Prostate gland (tissue), 2 donors: ENCODE measurements at regions not wholly inside any gene's neighbourhood (a gene's known extent, or its start where the extent isn't known, plus 50 kb on each side); places are given as distances from the start of the nearest gene placed in this dataset.
"Not testable (repeated sequence)": the region's sequence is repeated elsewhere in the genome, so short reads cannot be mapped to it uniquely, and the experiment has no call there.

Experiments used
- DNase-seq: peaks from one replicate; pipeline ENCODE4 v3.0.0-alpha.2; 2019; ENCODE audit warnings: low spot score
- H3K27ac ChIP-seq, 2 donors: fragments of 200-600 bp; sonication (generic); 2 replicates each; pipeline ENCODE4 v1.5.1; 2017 to 2019
- H3K27me3 ChIP-seq: fragments of 200-600 bp; sonication (generic); replicated peaks from 2 replicates; pipeline ENCODE4 v1.5.1; 2019; ENCODE audit not compliant: insufficient read depth
- H3K36me3 ChIP-seq, 2 donors: fragments of 200-600 bp; sonication (generic); 1 replicate in 1 of 2; 2 replicates in 1 of 2; pipeline versions ENCODE4 v1.5.1 to v1.8.1; 2017 to 2019
- H3K4me1 ChIP-seq: fragments of 200-600 bp; sonication (generic); replicated peaks from 2 replicates; pipeline ENCODE4 v1.5.1; 2019
- H3K4me3 ChIP-seq, 2 donors: fragments of 200-600 bp; sonication (generic); 2 replicates each; pipeline ENCODE4 v1.5.1; 2017 to 2019
- H3K9me3 ChIP-seq: fragments of 200-600 bp; sonication (generic); 2 replicates; pipeline ENCODE4 v1.5.1; 2017
- CTCF ChIP-seq, 4 experiments: fragments of 200-600 bp in 2 of 4; fragments of 450-650 bp in 2 of 4; sonication (generic) in 2 of 4; IDR thresholded peaks; 1 replicate in 3 of 4; 2 replicates in 1 of 4; pipeline ENCODE4 v1.5.1; 2016 to 2019; ENCODE audit warnings: antibody characterized with exemption in 4 of 4, mild to moderate bottlenecking in 2 of 4, moderate library complexity in 2 of 4
- POLR2A ChIP-seq: fragments of 450-650 bp; IDR thresholded peaks from one replicate; pipeline ENCODE4 v1.6.1; 2016; ENCODE audit warnings: antibody characterized with exemption, mild to moderate bottlenecking
- POLR2AphosphoS5 ChIP-seq: sonication (generic); formaldehyde crosslinking; IDR thresholded peaks from one replicate; pipeline ENCODE4 v1.6.1; 2017; ENCODE audit warnings: antibody characterized with exemption
- WGBS: methylation state at CpG from one replicate; pipeline ENCODE4 v1.1.5; 2018; 5-methylcytosine and 5-hydroxymethylcytosine counted together
- intact Hi-C: fragments of 100-400 bp; cut with DNase I; formaldehyde crosslinking; loops from one replicate; pipeline ENCODE4 v1.14.2; 2022

GRCh38 chr1:196030455-196030854, 577.8 kb downstream of the KCNT2 start:
- Histone ChIP-seq H3K36me3 (no peaks in the 10 kb centered on the region), H3K4me1 (no peaks in the 10 kb centered on the region), H3K27ac (no peak overlapping the region), H3K27me3 (no peaks in the 10 kb centered on the region), H3K9me3 (no peaks in the 10 kb centered on the region), H3K4me3 (no peak overlapping the region)
- intact Hi-C loops, result no loop called here
- WGBS, result 94% methylated on average over 1 of the region's 1 CpG
- no peak for DNase-seq
- no peak for TF ChIP-seq POLR2A
- TF ChIP-seq POLR2AphosphoS5, result no peak
- no peak for TF ChIP-seq CTCF (IDR thresholded peaks at IDR 0.05)

- Histone ChIP-seq H3K27ac (no peak overlapping the region), H3K36me3 (no peaks in the 10 kb centered on the region), H3K4me3 (no peak overlapping the region), H3K27me3 (no peaks in the 10 kb centered on the region), H3K4me1 (no peaks in the 10 kb centered on the region), H3K9me3 (no peaks in the 10 kb centered on the region)
- intact Hi-C loops, result no loop called here
- TF ChIP-seq POLR2A, result no peak
- TF ChIP-seq POLR2AphosphoS5, result no peak
- no peak for TF ChIP-seq CTCF (IDR thresholded peaks at IDR 0.05)
- WGBS, result 89% methylated on average over 1 of the region's 1 CpG
- no peak for DNase-seq
Observed at GRCh38 chr1:196029410-196029809, 578.8 kb downstream of the KCNT2 start.

GRCh38 chr1:196027127-196027526, 581.1 kb downstream of the KCNT2 start:
- TF ChIP-seq POLR2A (no peak), POLR2AphosphoS5 (no peak), CTCF (IDR thresholded peaks at IDR 0.05) (no peak)
- H3K27me3 ChIP-seq, result no peaks in the 10 kb centered on the region
- 72% methylated on average over 1 of the region's 1 CpG for WGBS
- H3K9me3 ChIP-seq, result no peaks in the 10 kb centered on the region
- intact Hi-C loops, result no loop called here
- H3K4me3 ChIP-seq, result no peak overlapping the region
- no peak for DNase-seq
- no peak overlapping the region for H3K27ac ChIP-seq
- H3K36me3 ChIP-seq, result no peaks in the 10 kb centered on the region
- no peaks in the 10 kb centered on the region for H3K4me1 ChIP-seq

- DNase-seq, H3K27me3 ChIP-seq, H3K4me3 ChIP-seq, H3K4me1 ChIP-seq, H3K27ac ChIP-seq, H3K36me3 ChIP-seq, H3K9me3 ChIP-seq, intact Hi-C loops: not testable (repeated sequence)
- 94% methylated on average over 7 of the region's 7 CpGs for whole genome bisulfite sequencing
Observed at GRCh38 chr1:196021174-196021573, 587.1 kb downstream of the KCNT2 start.

- no peaks in the 10 kb centered on the region for H3K27me3 ChIP-seq
- DNase-seq, result no peak
- H3K36me3 ChIP-seq, result no peaks in the 10 kb centered on the region
- H3K27ac ChIP-seq, result no peak overlapping the region
- H3K4me1 ChIP-seq, result no peaks in the 10 kb centered on the region
- intact Hi-C loops, result no loop called here
- TF ChIP-seq CTCF (IDR thresholded peaks at IDR 0.05), result no peak
- no peak for TF ChIP-seq POLR2AphosphoS5
- TF ChIP-seq POLR2A, result no peak
- no peak overlapping the region for H3K4me3 ChIP-seq
- no peaks in the 10 kb centered on the region for H3K9me3 ChIP-seq
Observed at GRCh38 chr1:196009362-196009761, 598.9 kb downstream of the KCNT2 start.
